ENCODE measurements at regions not wholly inside any gene's neighbourhood (a gene's known extent, or its start where the extent isn't known, plus 50 kb on each side); places are given as distances from the start of the nearest gene placed in this dataset.

- H3K36me3 ChIP-seq: no peaks in the 10 kb centered on the region
- H3K9me3 ChIP-seq: no peaks in the 10 kb centered on the region
- DNase-seq (no peak), ATAC-seq (no peak)
- H3K27ac ChIP-seq: no peak overlapping the region
- H3K4me1 ChIP-seq: no peaks in the 10 kb centered on the region
- intact Hi-C loops (cut with DNase I): no loop called here
- H3K27me3 ChIP-seq: no peaks in the 10 kb centered on the region
- TF ChIP-seq CTCF (IDR thresholded peaks at IDR 0.05): no peak
- H3K4me3 ChIP-seq: no peak overlapping the region
Observed at GRCh38 chr2:106708209-106708608, 177.8 kb downstream of the ST6GAL2 start.

GRCh38 chr2:106709229-106709628, 176.7 kb downstream of the ST6GAL2 start:
- H3K4me1 ChIP-seq: no peaks in the 10 kb centered on the region
- ATAC-seq: no peak
- intact Hi-C loops (cut with DNase I): no loop called here
- no peak overlapping the region for H3K4me3 ChIP-seq
- no peak for TF ChIP-seq CTCF (IDR thresholded peaks at IDR 0.05)
- no peak overlapping the region for H3K27ac ChIP-seq
- H3K9me3 ChIP-seq: no peaks in the 10 kb centered on the region
- no peaks in the 10 kb centered on the region for H3K36me3 ChIP-seq
- H3K27me3 ChIP-seq: no peaks in the 10 kb centered on the region
- DNase-seq: no peak

GRCh38 chr2:106719222-106719621, 166.7 kb downstream of the ST6GAL2 start:
- ATAC-seq (no peak), DNase-seq (no peak)
- H3K27me3 ChIP-seq: no peaks in the 10 kb centered on the region
- intact Hi-C loops (cut with DNase I): no loop called here
- no peak for TF ChIP-seq CTCF (IDR thresholded peaks at IDR 0.05)
- no peaks in the 10 kb centered on the region for H3K36me3 ChIP-seq
- H3K4me3 ChIP-seq: no peak overlapping the region
- no peaks in the 10 kb centered on the region for H3K4me1 ChIP-seq
- no peaks in the 10 kb centered on the region for H3K9me3 ChIP-seq
- no peak overlapping the region for H3K27ac ChIP-seq

GRCh38 chr2:106720026-106720425, 165.9 kb downstream of the ST6GAL2 start:
- intact Hi-C loops (cut with DNase I): no loop called here
- no peaks in the 10 kb centered on the region for H3K27me3 ChIP-seq
- DNase-seq (no peak), ATAC-seq (no peak)
- TF ChIP-seq CTCF (IDR thresholded peaks at IDR 0.05): no peak
- H3K27ac ChIP-seq: no peak overlapping the region
- no peaks in the 10 kb centered on the region for H3K4me1 ChIP-seq
- no peak overlapping the region for H3K4me3 ChIP-seq
- H3K9me3 ChIP-seq: no peaks in the 10 kb centered on the region
- H3K36me3 ChIP-seq: no peaks in the 10 kb centered on the region

- no peaks in the 10 kb centered on the region for H3K4me1 ChIP-seq
- H3K27me3 ChIP-seq: no peaks in the 10 kb centered on the region
- TF ChIP-seq CTCF (IDR thresholded peaks at IDR 0.05): no peak
- no peaks in the 10 kb centered on the region for H3K9me3 ChIP-seq
- DNase-seq (no peak), ATAC-seq (no peak)
- H3K36me3 ChIP-seq: no peaks in the 10 kb centered on the region
- intact Hi-C loops (cut with DNase I): no loop called here
- no peak overlapping the region for H3K4me3 ChIP-seq
- H3K27ac ChIP-seq: no peak overlapping the region
Observed at GRCh38 chr2:106724301-106724794, 161.6 kb downstream of the ST6GAL2 start.

- Histone ChIP-seq H3K4me1 (no peaks in the 10 kb centered on the region), H3K27me3 (no peaks in the 10 kb centered on the region), H3K36me3 (no peaks in the 10 kb centered on the region), H3K27ac (no peak overlapping the region), H3K4me3 (no peak overlapping the region), H3K9me3 (no peaks in the 10 kb centered on the region)
- DNase-seq: no peak
- ATAC-seq: no peak
- intact Hi-C loops (cut with DNase I): no loop called here
- TF ChIP-seq CTCF (IDR thresholded peaks at IDR 0.05): no peak
Observed at GRCh38 chr2:106734165-106734564, 151.8 kb downstream of the ST6GAL2 start.
